Adrenal gland (tissue), 5 donors: ENCODE measurements at regions not wholly inside any gene's neighbourhood (a gene's known extent, or its start where the extent isn't known, plus 50 kb on each side); places are given as distances from the start of the nearest gene placed in this dataset.

ENCODE experiments used
- CTCF ChIP-seq, 6 experiments: fragments of 450-650 bp in 4 of 6; fragments of 200-600 bp in 2 of 6; sonication (generic) in 1 of 6; IDR thresholded peaks; 1 replicate in 5 of 6; 2 replicates in 1 of 6; pipeline versions ENCODE4 v1.5.1 to v1.8.0; 2016 to 2021; ENCODE audit warnings: antibody characterized with exemption in 6 of 6, mild to moderate bottlenecking in 2 of 6, moderate library complexity in 1 of 6
- POLR2A ChIP-seq, 2 donors: fragments of 450-650 bp; IDR thresholded peaks; one replicate each; pipeline ENCODE4 v1.6.1; 2017; ENCODE audit warnings: antibody characterized with exemption in 2 of 2, mild to moderate bottlenecking in 2 of 2, moderate library complexity in 1 of 2
- donor health status: DM: no; HTN: no; CAD: no.

GRCh38 chr12:28766398-28766797, 382.7 kb upstream of the FAR2 start:
- TF ChIP-seq CTCF (IDR thresholded peaks at IDR 0.05): no peak
- TF ChIP-seq POLR2A (IDR thresholded peaks at IDR 0.05): no peak
